ENCODE measurements at regions not wholly inside any gene's neighbourhood (a gene's known extent, or its start where the extent isn't known, plus 50 kb on each side); places are given as distances from the start of the nearest gene placed in this dataset.

DNA sequence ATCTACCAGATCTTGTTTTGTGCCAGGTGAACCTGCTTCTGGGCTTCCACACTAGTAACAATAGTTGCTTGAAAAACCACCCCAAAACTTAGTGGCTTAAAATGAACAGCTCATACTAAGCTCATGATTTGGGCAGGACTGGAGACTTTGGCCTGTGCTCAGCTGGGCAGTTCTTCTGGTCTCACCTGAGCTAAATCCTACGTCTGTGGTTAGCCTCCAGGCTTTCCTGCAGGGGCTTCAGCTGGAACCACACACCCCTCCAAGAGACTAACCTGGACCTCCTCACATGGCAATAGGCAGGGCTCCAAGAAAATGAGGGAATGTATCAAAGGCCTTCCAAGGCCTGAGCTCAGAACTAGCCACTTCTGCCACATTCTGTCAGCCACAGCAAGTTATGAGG lies 144.1 kb downstream of the CD8B2 start:
- DNase-seq, result no peak

DNA sequence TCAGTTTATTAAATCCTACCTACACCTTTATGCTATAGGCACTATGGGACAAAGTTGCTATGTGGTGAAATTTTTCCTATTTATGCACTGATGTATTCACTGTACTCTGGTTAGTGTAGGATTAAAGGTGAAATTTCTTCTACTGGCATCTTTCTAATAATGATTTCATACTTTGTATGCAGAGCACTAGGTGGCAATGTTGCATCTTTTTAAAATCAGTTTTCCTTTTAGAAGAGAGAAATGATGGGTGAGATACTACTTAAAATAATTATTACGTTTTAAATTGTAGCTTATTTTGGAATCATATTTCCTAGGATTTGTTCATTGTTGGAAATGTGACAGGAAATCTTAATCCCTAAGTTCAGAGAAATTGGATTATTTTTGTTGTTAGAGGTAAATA lies 150.9 kb downstream of the CD8B2 start:
- DNase-seq, result no peak

- DNase-seq, result no peak
Measured at GRCh38 chr2:106638580-106638979, 151.4 kb downstream of the CD8B2 start.

DNA sequence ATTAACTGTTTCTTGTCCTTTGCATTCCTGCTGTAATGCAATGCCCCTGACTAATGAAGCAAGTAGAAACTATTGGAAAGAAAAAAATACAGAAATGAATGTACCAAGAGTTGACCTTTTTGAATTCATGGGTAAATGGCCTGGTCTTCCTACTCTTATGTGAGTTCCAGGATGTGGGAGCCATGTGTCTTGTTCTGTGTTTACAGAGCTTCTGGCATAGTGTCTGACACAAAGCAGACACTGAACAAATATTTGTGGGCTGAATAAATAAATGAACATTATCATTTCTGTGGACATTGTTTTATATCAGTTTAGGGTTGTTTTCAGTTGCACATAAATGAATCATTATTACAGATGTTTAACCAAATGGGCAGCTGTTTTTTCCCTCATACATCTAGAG lies 155.5 kb downstream of the CD8B2 start:
- DNase-seq, result no peak

DNA sequence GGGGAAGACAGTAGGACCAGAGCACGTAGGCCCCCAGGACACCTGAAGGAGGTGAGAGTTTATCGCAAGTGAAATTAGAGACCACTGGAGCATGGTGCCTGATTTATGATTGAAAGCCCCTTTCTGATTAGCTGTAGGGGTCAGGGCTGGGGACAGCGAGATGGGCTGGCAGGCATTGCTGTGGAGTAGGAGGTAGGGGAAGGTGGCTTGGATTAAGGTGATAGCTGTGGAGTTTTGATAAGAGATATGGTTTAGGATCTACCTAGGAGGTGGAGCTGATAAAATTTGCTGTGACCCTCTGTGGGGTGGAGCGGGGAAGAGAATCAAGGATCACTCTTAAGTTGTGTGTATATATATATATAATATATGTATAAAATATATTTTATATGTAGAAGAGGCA lies 157.5 kb downstream of the CD8B2 start:
- DNase-seq, result no peak

- no peak for DNase-seq
Measured at GRCh38 chr2:106646605-106647004, 159.4 kb downstream of the CD8B2 start.

- DNase-seq, result no peak
Measured at GRCh38 chr2:106649306-106649705, 162.1 kb downstream of the CD8B2 start.

DNA sequence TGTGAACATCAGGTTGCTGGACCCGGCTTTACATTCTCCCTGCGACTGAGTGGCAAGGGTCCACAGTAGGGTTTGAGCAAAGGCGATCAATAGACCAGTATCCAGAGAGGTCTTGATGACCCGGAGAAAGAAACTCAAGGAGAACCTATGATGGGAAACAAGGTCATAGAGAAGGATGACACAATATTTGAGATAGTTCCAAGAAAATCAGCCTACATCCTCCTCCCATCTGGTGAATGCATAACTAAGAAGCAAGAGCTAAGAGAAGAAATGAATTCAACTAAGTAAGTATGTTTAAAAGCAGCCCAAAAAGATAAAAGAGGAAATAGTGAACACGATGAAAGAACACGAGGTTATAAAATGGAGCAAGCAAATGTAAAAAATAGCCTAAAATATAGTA lies 166.3 kb downstream of the CD8B2 start:
- no peak for DNase-seq

- no peak for DNase-seq
Measured at GRCh38 chr2:106658616-106659015, 171.5 kb downstream of the CD8B2 start.

GRCh38 chr2:106664669-106665068 lies 177.5 kb downstream of the CD8B2 start:
- DNase-seq, result no peak

GRCh38 chr2:106667478-106668070 lies 180.4 kb downstream of the CD8B2 start:
- DNase-seq, result no peak

GRCh38 chr2:106685180-106685897 lies 198.2 kb downstream of the CD8B2 start:
- DNase-seq, result no peak

GRCh38 chr2:106686814-106687213 lies 199.2 kb downstream of the ST6GAL2 start:
- DNase-seq, result no peak

- no peak for DNase-seq
Measured at GRCh38 chr2:106694964-106695470, 190.9 kb downstream of the ST6GAL2 start.

- DNase-seq, result no peak
Measured at GRCh38 chr2:106695919-106696318, 190.0 kb downstream of the ST6GAL2 start.

- no peak for DNase-seq
Measured at GRCh38 chr2:106700616-106701015, 185.4 kb downstream of the ST6GAL2 start.

DNA sequence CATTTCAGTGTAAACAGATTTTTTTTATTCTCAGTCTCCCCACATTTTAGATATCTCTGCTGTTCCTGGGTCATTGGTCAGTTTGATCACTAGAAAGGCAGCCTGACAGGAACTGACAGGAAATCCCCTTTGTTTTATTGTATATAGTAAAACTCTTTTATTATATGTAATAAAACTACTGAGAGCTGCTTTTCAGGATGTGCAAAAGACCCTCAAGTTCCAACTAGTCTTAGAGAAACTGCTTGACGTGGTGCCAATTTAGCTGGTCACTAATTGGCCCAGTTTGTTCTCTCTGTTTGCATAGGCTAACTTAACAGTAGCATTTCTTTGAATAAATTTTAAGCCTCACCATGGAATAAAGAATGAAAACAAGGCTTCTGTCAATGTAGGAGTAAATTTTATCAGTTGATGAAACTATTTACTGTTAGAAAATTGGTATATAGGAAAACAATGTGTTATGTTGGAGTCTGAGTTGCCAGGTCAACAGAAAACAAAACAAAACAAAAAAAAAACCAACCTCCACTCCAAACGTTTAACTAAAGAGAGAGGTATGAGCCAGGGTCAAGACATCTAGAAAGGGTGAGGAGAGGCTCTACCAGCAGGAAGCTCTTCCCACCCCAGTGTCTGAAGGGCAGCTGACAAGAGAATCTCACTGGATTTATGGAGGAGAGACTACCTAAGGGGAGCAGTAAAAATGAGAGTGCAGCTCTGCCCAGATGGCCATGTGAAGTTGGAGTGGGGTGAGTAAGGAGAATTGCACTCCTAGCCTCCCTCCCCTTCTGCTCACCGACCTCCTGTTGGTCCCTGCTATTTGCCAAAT lies 184.6 kb downstream of the ST6GAL2 start:
- DNase-seq, result no peak

DNA sequence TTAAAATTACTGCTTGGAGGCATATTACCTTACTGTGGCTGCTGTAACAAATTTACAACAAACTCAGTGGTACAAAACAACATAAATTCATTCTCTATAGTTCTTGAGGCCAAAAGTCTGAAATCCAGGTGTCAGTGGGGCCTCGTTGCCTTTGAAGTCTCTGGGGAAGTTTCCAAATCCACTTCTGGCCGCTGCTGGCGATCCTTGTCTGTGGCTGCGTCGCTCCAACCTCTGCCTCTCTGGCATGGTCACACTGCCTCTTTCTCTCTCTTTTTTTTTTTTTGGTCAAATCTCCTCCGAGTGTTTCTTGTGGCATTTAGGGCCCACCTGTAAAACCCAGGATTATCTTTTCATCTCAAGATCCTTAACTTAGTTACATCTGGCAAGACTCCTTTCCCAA lies 182.8 kb downstream of the ST6GAL2 start:
- no peak for DNase-seq

DNA sequence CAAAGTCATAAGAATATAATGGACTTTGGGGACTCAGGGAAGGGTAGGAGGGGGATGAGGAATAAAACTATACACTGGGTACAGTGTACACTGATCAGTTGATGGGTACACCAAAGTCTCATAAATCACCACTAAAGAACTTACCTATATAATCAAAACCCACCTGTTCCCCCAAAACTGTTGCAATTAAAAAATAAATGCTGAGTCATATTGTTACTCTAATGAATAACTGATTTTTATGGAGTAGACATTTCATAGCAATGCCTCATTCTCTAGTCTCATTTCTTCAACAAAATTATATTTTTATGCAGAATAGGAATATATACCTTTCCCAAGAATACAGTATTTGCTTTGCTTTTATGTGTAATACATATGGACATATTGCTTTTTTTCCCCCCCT lies 181.2 kb downstream of the ST6GAL2 start:
- DNase-seq, result no peak

DNA sequence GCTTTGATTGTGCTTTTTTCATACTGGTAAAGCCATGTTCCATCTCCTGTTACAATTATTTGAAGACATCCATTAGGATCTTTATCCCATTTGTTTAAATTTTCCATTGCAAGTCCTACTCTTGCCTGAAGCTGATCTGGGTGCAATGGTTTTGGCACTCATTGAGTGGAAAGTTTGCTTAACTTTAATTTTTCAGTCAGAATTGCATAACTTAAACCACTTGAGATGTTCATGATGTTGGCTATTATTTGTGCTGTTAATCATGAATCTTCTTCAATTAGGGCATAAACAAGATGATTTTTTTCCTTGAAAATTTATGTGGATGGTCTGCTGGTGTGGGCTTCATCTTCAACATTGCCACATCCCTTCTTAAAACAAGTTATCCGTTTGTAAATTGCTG lies 180.1 kb downstream of the ST6GAL2 start:
- DNase-seq, result no peak

DNA sequence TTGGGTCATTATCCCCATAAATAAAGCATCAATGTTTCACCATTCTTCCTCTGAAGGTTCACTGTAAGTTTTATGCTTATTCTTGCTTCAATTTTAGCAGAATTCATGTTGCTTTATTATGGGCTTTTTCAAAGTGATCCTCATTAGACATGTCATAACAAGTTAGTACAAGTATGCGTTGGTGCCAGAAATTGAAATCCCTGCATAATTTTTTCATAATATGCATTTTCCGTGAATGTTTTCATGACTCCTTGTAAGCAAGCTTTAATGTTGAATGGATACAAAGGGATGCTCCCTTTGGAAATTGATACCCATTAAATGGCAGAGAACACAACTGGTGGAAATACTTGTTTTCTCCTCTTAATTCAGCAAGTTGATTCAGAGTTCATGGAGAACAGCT lies 179.7 kb downstream of the ST6GAL2 start:
- no peak for DNase-seq

- DNase-seq, result no peak
Measured at GRCh38 chr2:106708209-106708608, 177.8 kb downstream of the ST6GAL2 start.

DNA sequence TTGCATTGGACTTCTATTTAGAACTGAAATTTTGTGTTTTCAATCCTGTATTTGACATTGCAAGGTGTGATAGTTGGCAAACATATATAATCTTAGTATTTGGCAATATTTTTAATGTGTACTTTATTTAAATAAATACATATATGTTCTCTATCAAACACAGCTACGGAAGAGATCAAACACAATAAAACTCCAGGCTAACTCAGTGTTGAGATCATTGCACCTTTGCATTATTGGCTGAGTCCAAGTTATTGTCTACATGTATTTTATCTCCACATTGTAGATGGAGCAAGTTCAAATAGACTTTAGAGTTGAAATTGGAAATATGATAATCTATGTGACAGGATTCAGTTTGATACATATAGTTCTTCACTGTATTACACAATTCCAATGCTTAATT lies 176.7 kb downstream of the ST6GAL2 start:
- no peak for DNase-seq

DNA sequence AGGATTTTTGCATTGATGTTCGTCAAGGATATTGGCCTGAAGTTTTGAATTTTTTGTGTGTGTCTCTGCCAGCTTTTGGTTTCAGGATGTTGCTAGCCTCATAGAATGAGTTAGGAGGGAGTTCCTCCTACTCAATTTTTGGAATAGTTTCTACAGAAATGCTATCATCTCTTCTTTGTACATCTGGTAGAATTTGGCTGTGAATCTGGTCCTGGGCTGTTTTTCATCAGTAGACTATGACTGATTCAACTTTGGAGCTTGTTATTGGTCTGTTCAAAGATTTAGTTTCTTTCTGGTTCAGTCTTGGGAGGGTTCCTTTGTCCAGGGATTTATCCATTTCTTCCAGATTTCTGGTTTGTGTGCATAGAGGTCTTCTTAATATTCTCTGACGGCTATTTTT lies 166.7 kb downstream of the ST6GAL2 start:
- no peak for DNase-seq
